Kidney epithelial cell (primary cell): ENCODE measurements at regions not wholly inside any gene's neighbourhood (a gene's known extent, or its start where the extent isn't known, plus 50 kb on each side); places are given as distances from the start of the nearest gene placed in this dataset.

Experiments used
- DNase-seq: peaks from one replicate; pipeline ENCODE4 v3.0.0-alpha.2; 2010; ENCODE audit warnings: low read depth
- H3K27me3 ChIP-seq: 2 replicates; pipeline ENCODE4 v1.6.0; 2011; ENCODE audit warnings: low read length; ENCODE audit not compliant: control insufficient read depth, insufficient read depth
- H3K36me3 ChIP-seq: 2 replicates; pipeline ENCODE4 v1.5.1; 2011; ENCODE audit warnings: low read length; ENCODE audit not compliant: control insufficient read depth, insufficient read depth
- H3K4me3 ChIP-seq: 2 replicates; pipeline ENCODE4 v1.5.1; 2011; ENCODE audit warnings: low read depth, mild to moderate bottlenecking, control low read depth, low read length
- CTCF ChIP-seq: IDR thresholded peaks from 2 replicates; pipeline ENCODE4 v1.5.1; 2011; ENCODE audit warnings: mild to moderate bottlenecking, moderate library complexity, low read length, control low read depth, inconsistent platforms; ENCODE audit not compliant: insufficient read depth, poor library complexity, severe bottlenecking

DNA sequence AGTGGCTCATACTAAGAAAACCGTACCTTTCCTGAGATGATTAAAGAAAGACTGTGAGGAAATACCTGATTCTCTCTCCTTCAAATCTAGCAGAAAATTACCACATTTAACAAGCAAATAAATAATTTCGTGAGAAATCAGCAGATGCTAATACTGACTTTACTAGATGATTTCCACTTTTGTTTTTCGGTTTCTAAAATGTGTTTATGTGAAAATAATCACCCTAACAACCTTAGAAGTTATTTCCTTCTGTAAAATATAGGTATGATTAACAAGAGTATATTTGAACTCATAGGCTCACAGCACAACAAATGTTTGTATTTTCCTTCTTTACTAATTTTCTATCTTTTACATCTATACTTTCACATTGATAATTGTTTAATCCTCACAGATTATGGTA lies 594.1 kb upstream of the FAM98A start:
- no peaks in the 10 kb centered on the region for H3K36me3 ChIP-seq
- H3K27me3 ChIP-seq: no peaks in the 10 kb centered on the region
- DNase-seq: no peak
- no peak for TF ChIP-seq CTCF
- H3K4me3 ChIP-seq: no peak overlapping the region

DNA sequence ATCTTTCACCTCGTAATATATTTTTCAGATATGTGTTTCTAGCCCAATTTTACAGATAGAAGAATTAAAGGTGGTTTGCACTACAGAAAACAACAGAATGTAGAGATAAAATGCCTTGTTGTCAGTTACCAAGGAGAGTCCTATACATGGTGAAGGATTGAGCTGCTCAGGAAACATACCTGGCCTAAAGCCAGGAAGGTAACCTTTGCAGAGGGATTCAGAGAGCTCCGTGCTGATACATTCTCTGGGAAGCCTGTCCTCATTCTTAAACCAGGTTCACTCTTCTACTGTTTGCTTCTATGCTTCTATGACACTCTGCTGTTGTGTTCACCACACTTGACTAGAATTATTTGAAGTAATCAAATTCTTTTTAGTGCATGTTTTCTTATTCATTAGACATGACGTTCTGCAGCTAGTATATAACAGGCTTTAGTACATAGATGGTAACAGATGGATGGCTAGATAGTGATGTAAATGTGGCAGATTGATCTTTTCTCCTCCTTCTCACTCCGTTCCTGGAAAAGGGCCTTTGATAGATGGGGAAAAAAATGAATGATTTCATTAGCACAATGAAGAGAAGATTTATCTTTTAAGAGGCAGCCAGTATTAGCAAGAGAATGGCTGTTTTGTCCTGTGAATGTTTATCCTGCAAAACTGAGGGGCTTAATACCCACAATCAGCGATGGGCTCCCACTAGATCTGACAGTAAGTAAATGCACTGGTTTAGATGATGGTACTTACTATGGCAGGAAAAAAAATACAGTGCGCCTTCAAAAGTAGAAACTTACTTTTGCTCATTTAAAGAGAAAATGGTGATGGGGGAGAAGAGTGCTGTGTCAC lies 589.6 kb upstream of the FAM98A start:
- Histone ChIP-seq H3K27me3 (no peaks in the 10 kb centered on the region), H3K36me3 (no peaks in the 10 kb centered on the region), H3K4me3 (no peak overlapping the region)
- DNase-seq: no peak
- no peak for TF ChIP-seq CTCF

GRCh38 chr2:34179511-34179910 lies 580.4 kb upstream of the FAM98A start:
- Histone ChIP-seq H3K4me3 (no peak overlapping the region), H3K36me3 (no peaks in the 10 kb centered on the region), H3K27me3 (no peaks in the 10 kb centered on the region)
- DNase-seq: no peak
- TF ChIP-seq CTCF: no peak

DNA sequence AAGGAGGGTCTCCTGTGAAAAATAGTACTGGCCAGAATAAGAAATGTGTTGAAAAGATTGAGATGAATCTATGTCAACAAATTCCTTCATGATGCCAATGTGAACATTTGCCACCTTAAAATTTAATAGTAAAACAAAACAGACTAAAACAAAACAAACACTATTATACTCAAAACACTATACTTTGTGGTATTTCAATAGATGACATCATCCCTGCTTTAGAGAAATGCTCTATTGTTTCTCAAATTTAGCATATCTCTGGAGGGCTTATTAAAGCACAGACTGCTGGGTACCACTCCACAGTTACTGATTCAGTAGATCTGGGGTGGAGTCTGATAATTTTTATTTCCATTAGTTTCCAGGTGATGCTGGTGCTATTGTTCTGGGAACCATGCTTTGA lies 579.4 kb upstream of the FAM98A start:
- no peaks in the 10 kb centered on the region for H3K27me3 ChIP-seq
- DNase-seq: no peak
- no peak overlapping the region for H3K4me3 ChIP-seq
- H3K36me3 ChIP-seq: no peaks in the 10 kb centered on the region
- no peak for TF ChIP-seq CTCF

GRCh38 chr2:34176693-34177092 lies 577.6 kb upstream of the FAM98A start:
- H3K4me3 ChIP-seq: no peak overlapping the region
- DNase-seq: no peak
- TF ChIP-seq CTCF: no peak
- H3K27me3 ChIP-seq: no peaks in the 10 kb centered on the region
- no peaks in the 10 kb centered on the region for H3K36me3 ChIP-seq

- TF ChIP-seq CTCF: no peak
- Histone ChIP-seq H3K4me3 (no peak overlapping the region), H3K27me3 (no peaks in the 10 kb centered on the region), H3K36me3 (no peaks in the 10 kb centered on the region)
- no peak for DNase-seq
Measured at GRCh38 chr2:34174506-34174905, 575.4 kb upstream of the FAM98A start.
